HCT116 (cell line): ENCODE measurements at regions not wholly inside any gene's neighbourhood (a gene's known extent, or its start where the extent isn't known, plus 50 kb on each side); places are given as distances from the start of the nearest gene placed in this dataset.

Source experiments
- ATAC-seq: fragments of 200-7000 bp; cut with Tn5 transposase; 2 replicates; pipeline ENCODE4 v1.9.1; 2020; ENCODE audit warnings: mild to moderate bottlenecking, moderate library complexity
- BruUV-seq: library from RNA; stranded (reverse); fragments of 400-500 nt; replicated peaks from 2 replicates; lab custom pipeline; 2021; lab: Mats Ljungman, UMichigan
- CTCF ChIA-PET: fragments of 300-600 bp; sonication (Branson Sonifier 250); formaldehyde crosslinking; loops from one replicate; lab custom pipeline; 2021; ENCODE audit warnings: antibody characterized with exemption; lab: Charles Lee
- POLR2A ChIA-PET: fragments of 300-600, 350-600 bp; sonication (Branson Sonifier 250); formaldehyde crosslinking; loops from one replicate; lab custom pipeline; 2021; ENCODE audit warnings: antibody characterized with exemption; lab: Charles Lee
- RAD21 ChIA-PET, 2 experiments: fragments of 300-600 bp; sonication (Branson Sonifier 250); formaldehyde crosslinking; loops; one replicate each; lab custom pipeline; 2023; ENCODE audit warnings: low total read pairs in 2 of 2; ENCODE audit not compliant: uncharacterized antibody in 2 of 2, unreplicated experiment in 2 of 2, low non-redundant PET in 1 of 2; lab: Charles Lee
- DNase-seq: peaks from one replicate; pipeline ENCODE4 v3.0.0-alpha.2; 2010; ENCODE audit warnings: low read depth, low spot score
- H2AFZ ChIP-seq: fragments of 200-600 bp; shearing (Covaris generic), sonication (generic); 2 replicates; pipeline ENCODE4 v1.6.1; 2017; ENCODE audit warnings: low read depth, mixed run types, mixed read lengths, antibody characterized with exemption, low read length; ENCODE audit not compliant: poor library complexity, severe bottlenecking
- H3K27ac ChIP-seq: 2 replicates; pipeline ENCODE4 v1.5.1; 2012; ENCODE audit warnings: low read depth, low read length
- H3K27me3 ChIP-seq: fragments of 200-600 bp; sonication (generic); 2 replicates; pipeline ENCODE4 v1.6.1; 2016; ENCODE audit warnings: mixed run types, low read length, mixed read lengths; ENCODE audit not compliant: insufficient read depth
- H3K36me3 ChIP-seq, 2 experiments: fragments of 200-500 bp in 1 of 2; fragments of 200-600 bp in 1 of 2; sonication (Bioruptor generic) in 1 of 2; sonication (generic) in 1 of 2; 2 replicates each; pipeline versions ENCODE4 v1.5.1 to v1.6.1; 2014 to 2016; ENCODE audit warnings: low read length in 2 of 2, inconsistent platforms in 1 of 2, mixed read lengths in 1 of 2, mixed run types in 1 of 2; ENCODE audit not compliant: insufficient read depth in 2 of 2, control insufficient read depth in 1 of 2
- H3K4me1 ChIP-seq, 2 experiments: fragments of 200-600 bp in 1 of 2; sonication (generic) in 1 of 2; 2 replicates each; pipeline versions ENCODE4 v1.5.1 to v1.6.1; 2012 to 2017; ENCODE audit warnings: low read length in 2 of 2, inconsistent platforms in 1 of 2, mild to moderate bottlenecking in 1 of 2, mixed read lengths in 1 of 2, mixed run types in 1 of 2, moderate library complexity in 1 of 2; ENCODE audit not compliant: insufficient read depth in 2 of 2, control insufficient read depth in 1 of 2
- H3K4me2 ChIP-seq: fragments of 200-600 bp; sonication (generic); 2 replicates; pipeline ENCODE4 v1.6.1; 2017; ENCODE audit warnings: mixed run types, low read length, mixed read lengths
- H3K4me3 ChIP-seq, 2 experiments: fragments of 200-600 bp in 1 of 2; sonication (generic) in 1 of 2; replicated peaks in 1 of 2; 2 replicates each; pipeline ENCODE4 v1.5.1; 2011 to 2016; ENCODE audit warnings: low read length in 2 of 2, control low read depth in 1 of 2, low read depth in 1 of 2, mild to moderate bottlenecking in 1 of 2, mixed read lengths in 1 of 2, mixed run types in 1 of 2
- H3K79me2 ChIP-seq: fragments of 200-600 bp; sonication (generic); 2 replicates; pipeline ENCODE4 v1.6.1; 2017; ENCODE audit warnings: mild to moderate bottlenecking, mixed run types, low read length, moderate library complexity, mixed read lengths; ENCODE audit not compliant: insufficient read depth
- H3K9ac ChIP-seq: fragments of 200-600 bp; sonication (generic); 2 replicates; pipeline ENCODE4 v1.6.1; 2016; ENCODE audit warnings: low read length, mixed read lengths
- H3K9me2 ChIP-seq: fragments of 200-600 bp; sonication (generic), shearing (Covaris generic); 2 replicates; pipeline ENCODE4 v1.6.1; 2017; ENCODE audit warnings: mixed run types, mild to moderate bottlenecking, moderate library complexity; ENCODE audit not compliant: insufficient read depth
- H3K9me3 ChIP-seq, 2 experiments: fragments of 200-500 bp in 1 of 2; fragments of 200-600 bp in 1 of 2; sonication (Bioruptor generic) in 1 of 2; sonication (generic) in 1 of 2; 2 replicates each; pipeline ENCODE4 v1.6.1; 2014 to 2017; ENCODE audit warnings: low read length in 2 of 2, mixed read lengths in 2 of 2, inconsistent platforms in 1 of 2, low read depth in 1 of 2, mild to moderate bottlenecking in 1 of 2, mixed run types in 1 of 2, moderate library complexity in 1 of 2; ENCODE audit not compliant: control insufficient read depth in 1 of 2, insufficient read depth in 1 of 2
- H4K20me1 ChIP-seq: fragments of 200-600 bp; sonication (generic), shearing (Covaris generic); 2 replicates; pipeline ENCODE4 v1.6.1; 2017; ENCODE audit warnings: mixed run types, mild to moderate bottlenecking, moderate library complexity; ENCODE audit not compliant: insufficient read depth
- ATF3 ChIP-seq: IDR thresholded peaks from 2 replicates; pipeline ENCODE4 v1.6.1; 2012
- CTCF ChIP-seq, 3 experiments: fragments of 200-600 bp in 1 of 3; sonication (generic) in 1 of 3; IDR thresholded peaks in 2 of 3; conservative IDR thresholded peaks in 1 of 3; 2 replicates each; pipeline ENCODE4 v1.5.1; 2012 to 2017; ENCODE audit warnings: low read depth in 2 of 3, low read length in 2 of 3, antibody characterized with exemption in 1 of 3, borderline replicate concordance in 1 of 3, control low read depth in 1 of 3, mild to moderate bottlenecking in 1 of 3, mixed read lengths in 1 of 3, mixed run types in 1 of 3, moderate library complexity in 1 of 3; ENCODE audit not compliant: insufficient read depth in 1 of 3
- EGR1 ChIP-seq: IDR thresholded peaks from 2 replicates; pipeline ENCODE4 v1.6.1; 2012; ENCODE audit warnings: low read depth
- EZH2phosphoT487 ChIP-seq: fragments of 200-600 bp; IDR thresholded peaks from 2 replicates; pipeline ENCODE4 v1.6.1; 2018; ENCODE audit warnings: antibody characterized with exemption, borderline replicate concordance
- FOSL1 ChIP-seq: IDR thresholded peaks from 2 replicates; pipeline ENCODE4 v1.6.1; 2012; ENCODE audit warnings: low read depth
- MAX ChIP-seq: IDR thresholded peaks from 2 replicates; pipeline ENCODE4 v1.6.1; 2012
- POLR2A ChIP-seq: IDR thresholded peaks from 2 replicates; pipeline ENCODE4 v1.7.0; 2011; ENCODE audit warnings: borderline replicate concordance; ENCODE audit not compliant: insufficient read depth, insufficient read length; ENCODE audit errors: extremely low read depth
- POLR2AphosphoS5 ChIP-seq: IDR thresholded peaks from 2 replicates; pipeline ENCODE4 v1.6.1; 2011; ENCODE audit warnings: mild to moderate bottlenecking, low read depth, low read length, moderate library complexity
- RAD21 ChIP-seq: IDR thresholded peaks from 2 replicates; pipeline ENCODE4 v1.6.1; 2012; ENCODE audit warnings: low read depth, mild to moderate bottlenecking
- REST ChIP-seq: IDR thresholded peaks from 2 replicates; pipeline ENCODE4 v1.6.1; 2012; ENCODE audit warnings: low read depth
- SIN3A ChIP-seq: IDR thresholded peaks from 2 replicates; pipeline ENCODE4 v1.6.1; 2012; ENCODE audit warnings: low read depth
- TCF7L2 ChIP-seq: IDR thresholded peaks from 2 replicates; pipeline ENCODE4 v1.7.0; 2011; ENCODE audit warnings: borderline replicate concordance, inconsistent platforms; ENCODE audit not compliant: insufficient read depth, insufficient read length; ENCODE audit errors: extremely low read depth
- ZBTB33 ChIP-seq: IDR thresholded peaks from 2 replicates; pipeline ENCODE4 v1.6.1; 2011; ENCODE audit warnings: mild to moderate bottlenecking, low read length, moderate library complexity; ENCODE audit not compliant: insufficient replicate concordance; ENCODE audit errors: extremely low read depth
- intact Hi-C: fragments of 100-400 bp; cut with micrococcal nuclease; formaldehyde crosslinking; loops from 2 replicates; pipeline ENCODE4 v1.10.0; 2022

GRCh38 chrX:25650216-25650820 lies 487.8 kb upstream of the MAGEB18 start:
- ATAC-seq (no peak), DNase-seq (no peak)
- Histone ChIP-seq H3K4me3 (no peak overlapping the region), H3K79me2 (no peaks in the 10 kb centered on the region), H3K36me3 (no peaks in the 10 kb centered on the region), H3K9me3 (no peaks in the 10 kb centered on the region), H3K9ac (no peak overlapping the region), H3K9me2 (no peaks in the 10 kb centered on the region), H3K27ac (no peak overlapping the region), H3K4me2 (no peak overlapping the region), H3K4me1 (no peaks in the 10 kb centered on the region), H4K20me1 (no peaks in the 10 kb centered on the region), H2AFZ (no peak overlapping the region), H3K27me3 (no peaks in the 10 kb centered on the region)
- intact Hi-C loops, result no loop called here
- POLR2A ChIA-PET, result no interaction called here
- no peak for TF ChIP-seq TCF7L2
- no peak for TF ChIP-seq RAD21
- TF ChIP-seq CTCF (IDR thresholded peaks at IDR 0.05 in 2 of 3, conservative IDR thresholded peaks at IDR 0.05 in 1 of 3; ENCODE audit: borderline replicate concordance in 1 of 3, insufficient read depth in 1 of 3, low read depth in 2 of 3, low read length in 2 of 3), result no peak
- no peak for TF ChIP-seq EZH2phosphoT487
- TF ChIP-seq ATF3, result no peak
- no peak for TF ChIP-seq ZBTB33
- TF ChIP-seq POLR2AphosphoS5, result no peak
- no peak for TF ChIP-seq MAX
- TF ChIP-seq FOSL1, result no peak
- TF ChIP-seq POLR2A, result no peak
- no peak for TF ChIP-seq REST
- no peak for TF ChIP-seq EGR1
- no peak for TF ChIP-seq SIN3A
- RAD21 ChIA-PET, result no interaction called here
- no TSS peak for BruUV-seq
- CTCF ChIA-PET, result no interaction called here
